Mucosa of stomach (tissue), 1 donor: ENCODE measurements at regions not wholly inside any gene's neighbourhood (a gene's known extent, or its start where the extent isn't known, plus 50 kb on each side); places are given as distances from the start of the nearest gene placed in this dataset.
"Not testable (repeated sequence)": the region's sequence is repeated elsewhere in the genome, so short reads cannot be mapped to it uniquely, and the experiment has no call there.

Experiments
- H3K27me3 ChIP-seq: one replicate; pipeline ENCODE4 v1.7.0; 2013; ENCODE audit warnings: mild to moderate bottlenecking, low read length; ENCODE audit not compliant: control insufficient read depth, insufficient read depth
- H3K36me3 ChIP-seq: one replicate; pipeline ENCODE4 v1.7.0; 2013; ENCODE audit warnings: low read length; ENCODE audit not compliant: control insufficient read depth, insufficient read depth
- H3K4me1 ChIP-seq: one replicate; pipeline ENCODE4 v1.7.0; 2013; ENCODE audit warnings: mild to moderate bottlenecking, low read length; ENCODE audit not compliant: control insufficient read depth, insufficient read depth
- H3K4me3 ChIP-seq: one replicate; pipeline ENCODE4 v1.7.0; 2013; ENCODE audit warnings: low read length
- H3K9ac ChIP-seq: one replicate; pipeline ENCODE4 v1.7.0; 2013; ENCODE audit warnings: mild to moderate bottlenecking, low read length, moderate library complexity
- H3K9me3 ChIP-seq: one replicate; pipeline ENCODE4 v1.7.0; 2013; ENCODE audit warnings: mild to moderate bottlenecking, low read length, moderate library complexity; ENCODE audit not compliant: control insufficient read depth
- donor health status: Pancreatic carcinoma.

DNA sequence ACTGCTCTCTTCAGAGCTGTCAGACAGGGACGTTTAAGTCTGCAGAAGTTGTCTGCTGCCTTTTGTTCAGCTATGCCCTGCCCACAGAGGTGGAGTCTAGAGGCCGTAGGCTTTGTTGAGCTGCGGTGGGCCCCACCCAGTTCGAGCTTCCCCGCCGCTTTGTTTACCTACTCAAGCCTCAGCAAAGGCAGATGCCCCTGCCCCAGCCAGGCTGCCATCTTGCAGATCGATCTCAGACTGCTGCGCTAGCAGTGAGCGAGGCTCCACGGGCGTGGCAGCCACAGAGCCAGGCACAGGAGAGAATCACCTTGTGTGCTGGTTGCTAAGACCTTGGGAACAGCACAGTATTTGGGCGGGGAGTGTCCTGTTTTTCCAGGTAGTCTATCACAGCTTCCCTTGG, 120.8 kb upstream of the SOX2 start:
- not testable (repeated sequence) for H3K9ac ChIP-seq, H3K36me3 ChIP-seq, H3K9me3 ChIP-seq, H3K27me3 ChIP-seq, H3K4me3 ChIP-seq, H3K4me1 ChIP-seq

DNA sequence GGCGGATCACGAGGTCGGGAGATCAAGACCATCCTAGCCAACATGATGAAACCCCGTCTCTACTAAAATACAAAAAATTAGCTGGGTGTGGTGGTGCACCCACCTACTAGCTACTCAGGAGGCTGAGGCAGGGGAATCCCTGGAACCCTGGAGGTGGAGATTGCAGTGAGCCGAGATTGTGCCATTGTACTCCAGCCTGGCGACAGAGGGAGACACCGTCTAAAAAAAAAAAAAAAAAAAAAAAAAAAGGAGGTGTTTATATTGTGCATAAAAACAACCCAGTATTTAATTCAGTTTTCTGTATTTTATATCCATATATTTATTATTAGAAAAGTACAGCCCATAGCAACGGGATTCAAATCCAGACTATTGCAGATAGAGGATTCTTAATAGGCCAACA, 129.1 kb upstream of the SOX2 start:
- Histone ChIP-seq H3K27me3 (no peaks in the 10 kb centered on the region), H3K9me3 (no peaks in the 10 kb centered on the region), H3K36me3 (no peaks in the 10 kb centered on the region), H3K9ac (no peak overlapping the region), H3K4me1 (no peaks in the 10 kb centered on the region), H3K4me3 (no peak overlapping the region)

- no peak overlapping the region for H3K4me3 ChIP-seq
- no peaks in the 10 kb centered on the region for H3K9me3 ChIP-seq
- H3K4me1 ChIP-seq = no peaks in the 10 kb centered on the region
- no peak overlapping the region for H3K9ac ChIP-seq
- H3K36me3 ChIP-seq = no peaks in the 10 kb centered on the region
- H3K27me3 ChIP-seq = no peaks in the 10 kb centered on the region
Observed at GRCh38 chr3:181581656-181582055, 130.1 kb upstream of the SOX2 start.

DNA sequence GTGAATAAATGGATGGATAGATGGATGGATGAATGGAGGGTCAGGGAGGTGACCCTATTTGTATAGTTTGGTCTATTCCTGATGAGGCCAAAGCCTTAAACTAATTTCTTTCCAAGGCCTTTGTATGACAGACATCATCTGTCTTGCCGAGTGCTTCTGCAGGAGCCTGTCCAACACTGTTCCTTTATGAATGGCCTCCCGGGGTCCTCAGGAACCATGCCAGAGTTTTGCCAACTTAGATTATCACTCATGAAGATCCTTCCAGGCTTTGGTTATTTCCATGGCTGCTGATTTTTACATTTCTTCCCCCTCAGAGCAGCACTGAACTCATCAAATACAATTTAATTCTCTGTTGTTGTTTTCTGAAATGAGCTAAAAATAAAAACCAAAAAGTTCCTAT, 133.0 kb upstream of the SOX2 start:
- no peaks in the 10 kb centered on the region for H3K9me3 ChIP-seq
- H3K27me3 ChIP-seq = no peaks in the 10 kb centered on the region
- no peak overlapping the region for H3K9ac ChIP-seq
- no peaks in the 10 kb centered on the region for H3K36me3 ChIP-seq
- H3K4me3 ChIP-seq = no peak overlapping the region
- H3K4me1 ChIP-seq = no peaks in the 10 kb centered on the region

DNA sequence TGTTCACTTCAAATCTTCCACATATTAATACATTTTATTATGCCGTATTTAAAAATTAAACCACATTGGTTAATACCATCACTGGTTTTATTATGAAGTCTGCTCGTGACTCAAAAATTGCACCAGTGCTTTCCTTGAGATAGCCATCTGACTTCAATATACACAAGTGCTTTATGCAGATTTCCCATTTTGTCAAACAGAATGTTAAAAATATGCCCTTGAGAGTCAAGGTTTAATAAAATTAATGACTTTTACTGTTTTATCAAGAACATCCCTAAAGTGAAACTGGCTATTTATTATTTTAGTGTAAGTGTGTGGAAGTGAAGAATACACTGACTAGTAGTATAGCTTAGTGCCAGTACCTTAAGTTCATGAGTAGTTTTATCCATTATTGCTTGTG, 139.3 kb upstream of the SOX2 start:
- Histone ChIP-seq H3K4me3 (no peak overlapping the region), H3K9ac (no peak overlapping the region), H3K4me1 (no peaks in the 10 kb centered on the region), H3K27me3 (no peaks in the 10 kb centered on the region), H3K9me3 (no peaks in the 10 kb centered on the region), H3K36me3 (no peaks in the 10 kb centered on the region)

GRCh38 chr3:181570472-181570871, 141.3 kb upstream of the SOX2 start:
- H3K9me3 ChIP-seq = no peaks in the 10 kb centered on the region
- no peak overlapping the region for H3K9ac ChIP-seq
- H3K4me3 ChIP-seq = no peak overlapping the region
- no peaks in the 10 kb centered on the region for H3K4me1 ChIP-seq
- no peaks in the 10 kb centered on the region for H3K27me3 ChIP-seq
- H3K36me3 ChIP-seq = no peaks in the 10 kb centered on the region

- H3K9me3 ChIP-seq = no peaks in the 10 kb centered on the region
- no peaks in the 10 kb centered on the region for H3K27me3 ChIP-seq
- no peak overlapping the region for H3K4me3 ChIP-seq
- no peaks in the 10 kb centered on the region for H3K36me3 ChIP-seq
- no peaks in the 10 kb centered on the region for H3K4me1 ChIP-seq
- no peak overlapping the region for H3K9ac ChIP-seq
Observed at GRCh38 chr3:181569356-181569940, 142.3 kb upstream of the SOX2 start.

- Histone ChIP-seq H3K36me3 (no peaks in the 10 kb centered on the region), H3K9me3 (no peaks in the 10 kb centered on the region), H3K4me3 (no peak overlapping the region), H3K9ac (no peak overlapping the region), H3K4me1 (no peaks in the 10 kb centered on the region), H3K27me3 (no peaks in the 10 kb centered on the region)
Observed at GRCh38 chr3:181568693-181569092, 143.0 kb upstream of the SOX2 start.

- no peak overlapping the region for H3K4me3 ChIP-seq
- no peaks in the 10 kb centered on the region for H3K27me3 ChIP-seq
- no peaks in the 10 kb centered on the region for H3K4me1 ChIP-seq
- H3K9ac ChIP-seq = no peak overlapping the region
- no peaks in the 10 kb centered on the region for H3K36me3 ChIP-seq
- no peaks in the 10 kb centered on the region for H3K9me3 ChIP-seq
Observed at GRCh38 chr3:181568248-181568647, 143.5 kb upstream of the SOX2 start.

GRCh38 chr3:181567311-181568075, 144.2 kb upstream of the SOX2 start:
- Histone ChIP-seq H3K36me3 (no peaks in the 10 kb centered on the region), H3K9ac (no peak overlapping the region), H3K27me3 (no peaks in the 10 kb centered on the region), H3K9me3 (no peaks in the 10 kb centered on the region), H3K4me1 (no peaks in the 10 kb centered on the region), H3K4me3 (no peak overlapping the region)

DNA sequence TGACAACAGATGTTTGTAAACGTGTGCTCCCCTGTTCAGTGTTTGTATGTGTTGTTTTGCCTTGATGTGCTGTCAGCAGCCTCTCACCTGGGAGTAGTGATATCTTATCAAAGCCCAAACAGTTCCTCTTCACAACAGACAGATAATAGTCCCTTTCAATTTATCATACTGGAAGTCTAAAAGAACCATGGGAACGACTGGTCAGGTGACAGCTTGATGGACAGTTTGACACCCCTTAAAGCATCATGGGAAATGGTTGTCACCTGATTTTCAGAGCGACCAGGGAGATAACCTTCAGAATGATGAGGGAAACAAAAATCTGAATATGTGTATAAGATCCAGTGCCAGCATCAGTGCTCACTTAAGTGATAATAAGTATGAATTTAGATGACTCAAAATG, 146.3 kb upstream of the SOX2 start:
- Histone ChIP-seq H3K9ac (no peak overlapping the region), H3K4me1 (no peaks in the 10 kb centered on the region), H3K9me3 (no peaks in the 10 kb centered on the region), H3K36me3 (no peaks in the 10 kb centered on the region), H3K4me3 (no peak overlapping the region), H3K27me3 (peaks cover 8% of the 10 kb centered on the region)

DNA sequence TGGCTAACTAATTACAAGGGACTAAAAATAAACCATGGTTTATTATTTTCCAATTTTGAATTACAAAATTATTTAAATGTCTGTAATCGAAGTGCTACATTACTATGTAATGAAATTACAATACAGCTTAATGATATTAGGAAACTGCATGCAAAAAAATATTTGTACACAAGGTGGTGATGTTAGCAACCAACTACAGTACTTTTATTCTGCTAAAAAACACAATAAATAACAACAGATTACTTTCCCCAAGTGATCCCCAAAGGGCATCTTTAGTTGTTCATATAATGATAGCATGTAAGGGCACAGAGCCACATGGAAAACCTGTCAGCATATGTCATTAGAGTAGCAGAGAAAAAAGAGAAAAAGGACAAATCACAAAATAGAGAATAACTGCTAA, 147.5 kb upstream of the SOX2 start:
- H3K9me3 ChIP-seq = no peaks in the 10 kb centered on the region
- H3K9ac ChIP-seq = no peak overlapping the region
- H3K4me3 ChIP-seq = no peak overlapping the region
- no peaks in the 10 kb centered on the region for H3K4me1 ChIP-seq
- H3K27me3 ChIP-seq = peaks cover 8% of the 10 kb centered on the region
- H3K36me3 ChIP-seq = no peaks in the 10 kb centered on the region
